Ammon's horn (tissue), 1 donor: ENCODE measurements at regions not wholly inside any gene's neighbourhood (a gene's known extent, or its start where the extent isn't known, plus 50 kb on each side); places are given as distances from the start of the nearest gene placed in this dataset.

Source experiments
- DNase-seq: peaks from one replicate; pipeline ENCODE4 v3.0.0-alpha.2; 2016; ENCODE audit warnings: low spot score

GRCh38 chr10:130486906-130487305, 350.7 kb downstream of the GLRX3 start:
- no peak for DNase-seq

- DNase-seq = no peak
Measured at GRCh38 chr10:130487566-130487965, 351.4 kb downstream of the GLRX3 start.

- no peak for DNase-seq
Measured at GRCh38 chr10:130489891-130490290, 353.7 kb downstream of the GLRX3 start.

GRCh38 chr10:130491011-130491692, 355.0 kb downstream of the GLRX3 start:
- DNase-seq = no peak

- DNase-seq = no peak
Measured at GRCh38 chr10:130491693-130492050, 355.5 kb downstream of the GLRX3 start.

GRCh38 chr10:130492266-130492934, 356.2 kb downstream of the GLRX3 start:
- no peak for DNase-seq

- no peak for DNase-seq
Measured at GRCh38 chr10:130493021-130493420, 356.8 kb downstream of the GLRX3 start.

GRCh38 chr10:130493446-130494145, 357.4 kb downstream of the GLRX3 start:
- no peak for DNase-seq

GRCh38 chr10:130495116-130495862, 359.1 kb downstream of the GLRX3 start:
- no peak for DNase-seq

- DNase-seq = no peak
Measured at GRCh38 chr10:130495891-130496636, 359.9 kb downstream of the GLRX3 start.

- DNase-seq = no peak
Measured at GRCh38 chr10:130497056-130498010, 361.1 kb downstream of the GLRX3 start.

- no peak for DNase-seq
Measured at GRCh38 chr10:130498042-130498441, 361.9 kb downstream of the GLRX3 start.

GRCh38 chr10:130498934-130499333, 362.7 kb downstream of the GLRX3 start:
- DNase-seq = no peak

GRCh38 chr10:130499541-130499940, 363.4 kb downstream of the GLRX3 start:
- no peak for DNase-seq

GRCh38 chr10:130500261-130501000, 364.2 kb downstream of the GLRX3 start:
- no peak for DNase-seq

- no peak for DNase-seq
Measured at GRCh38 chr10:130507461-130507860, 371.3 kb downstream of the GLRX3 start.

GRCh38 chr10:130509881-130510689, 373.9 kb downstream of the GLRX3 start:
- no peak for DNase-seq

GRCh38 chr10:130510755-130511154, 374.6 kb downstream of the GLRX3 start:
- no peak for DNase-seq

- no peak for DNase-seq
Measured at GRCh38 chr10:130511766-130512165, 375.6 kb downstream of the GLRX3 start.
